HG02943 (cell line): ENCODE measurements at regions not wholly inside any gene's neighbourhood (a gene's known extent, or its start where the extent isn't known, plus 50 kb on each side); places are given as distances from the start of the nearest gene placed in this dataset.

ENCODE experiments used
- ATAC-seq: cut with Tn5 transposase; IDR thresholded peaks from one replicate; pipeline ENCODE4 v1.9.1; 2021; ENCODE audit warnings: mild to moderate bottlenecking, low read depth, moderate library complexity; ENCODE audit not compliant: unreplicated experiment

DNA sequence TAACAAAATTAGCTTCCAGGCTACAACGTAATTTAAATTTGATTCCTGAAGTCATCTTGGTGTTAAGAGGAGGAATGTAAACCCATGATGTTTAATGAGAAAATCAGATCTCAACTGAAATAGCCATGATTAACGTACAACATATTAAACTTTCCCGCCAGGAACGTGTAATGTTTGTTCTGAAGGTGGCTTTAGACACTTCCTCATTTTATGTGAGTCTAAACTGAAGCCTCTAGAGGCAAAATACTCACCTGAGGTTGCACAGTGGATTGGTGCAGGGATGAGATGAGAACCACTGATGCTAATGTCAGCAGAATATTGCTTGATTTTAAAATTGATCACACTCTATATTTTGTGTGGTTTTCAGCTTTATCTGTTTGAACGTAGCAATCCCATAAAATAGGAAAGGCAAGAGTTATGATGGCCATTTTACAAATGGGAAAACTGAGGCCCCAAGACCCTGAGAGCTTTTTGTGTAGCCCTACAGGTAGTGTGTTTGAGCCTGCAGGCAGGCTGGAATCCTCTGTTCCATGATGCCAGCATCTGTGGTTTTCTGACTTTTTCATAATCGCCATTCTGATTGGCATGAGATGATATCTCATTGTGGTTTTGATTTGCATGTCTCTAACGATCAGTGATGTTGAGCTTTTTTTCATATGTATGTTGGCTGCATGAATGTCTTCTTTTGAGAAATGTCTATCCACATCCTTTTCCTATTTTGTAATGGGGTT lies 243.7 kb upstream of the BMPER start:
- no peak for ATAC-seq

DNA sequence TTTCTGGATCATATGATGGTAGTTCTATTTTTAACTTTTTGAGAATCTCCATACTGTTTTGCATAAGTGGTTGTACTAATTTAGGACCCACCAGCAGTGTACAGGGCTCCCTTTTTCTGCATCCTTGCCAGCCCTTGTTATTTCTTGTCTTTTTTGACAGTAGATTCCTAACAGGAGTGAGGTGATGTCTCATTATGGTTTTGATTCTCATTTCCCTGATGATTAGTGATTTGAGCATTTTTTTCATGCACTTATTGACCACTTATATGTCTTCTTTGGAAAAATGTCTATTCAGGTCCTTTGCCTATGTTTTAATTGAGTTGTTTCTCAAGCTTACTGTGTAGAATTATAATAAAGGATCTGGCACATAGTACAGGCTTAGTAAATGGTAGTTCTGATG lies 238.8 kb upstream of the BMPER start:
- ATAC-seq: no peak

- ATAC-seq: no peak
Observed at GRCh38 chr7:33667196-33667595, 238.1 kb upstream of the BMPER start.

DNA sequence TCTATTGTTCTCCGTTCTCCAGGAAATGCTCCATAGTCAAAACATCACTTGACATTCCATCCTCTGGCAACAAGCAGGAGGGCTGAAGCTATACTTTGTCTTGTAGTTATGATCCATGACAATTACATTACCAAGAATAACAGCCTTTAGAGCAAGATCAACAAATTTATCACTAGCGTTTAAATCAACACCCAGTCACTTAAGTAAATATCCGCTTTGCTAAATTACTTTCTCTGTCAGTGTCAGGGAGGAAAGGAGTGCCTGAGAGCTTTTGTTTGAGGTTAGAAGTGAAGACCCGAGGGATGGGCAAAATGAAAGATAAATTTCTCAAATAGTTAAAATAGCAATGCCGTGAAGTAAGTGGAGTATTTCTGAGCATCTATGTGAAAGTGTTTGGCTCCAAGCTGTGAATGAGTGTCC lies 236.1 kb upstream of the BMPER start:
- ATAC-seq: no peak

DNA sequence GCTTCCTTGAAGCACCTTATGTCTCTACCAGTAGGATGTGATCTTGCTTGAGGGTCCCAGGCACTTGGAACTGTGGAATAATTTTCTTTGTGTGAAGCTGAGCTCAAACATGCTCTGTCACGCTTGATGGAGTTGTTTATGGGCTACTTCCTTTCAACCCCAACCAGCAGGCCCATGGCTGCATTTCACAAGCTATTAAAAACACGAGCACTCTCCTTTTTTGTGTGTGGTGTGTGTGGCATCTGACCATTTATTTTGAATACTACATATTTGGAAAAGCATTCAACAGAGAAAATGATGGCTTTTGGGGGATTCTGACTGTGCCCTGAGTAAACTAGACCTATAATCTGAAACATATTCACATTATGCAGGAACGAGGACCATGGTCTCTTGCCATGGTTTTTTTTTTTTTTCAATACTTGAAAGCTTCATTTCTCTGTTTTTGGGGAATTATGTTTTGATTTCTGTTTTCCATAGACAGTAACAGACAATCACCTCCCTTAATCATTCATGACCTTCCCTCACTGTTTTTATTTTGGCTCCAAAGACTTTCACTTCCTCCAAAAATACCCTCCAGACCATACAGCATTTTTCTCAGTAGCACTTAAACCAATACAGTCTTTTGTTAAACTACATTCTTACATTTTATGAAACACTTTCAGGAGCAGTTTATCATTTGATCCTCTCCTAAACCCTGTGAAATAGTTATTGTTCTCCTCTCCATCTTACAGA lies 233.6 kb upstream of the BMPER start:
- ATAC-seq: peak; percentile 67

- ATAC-seq: no peak
Observed at GRCh38 chr7:33673029-33673700, 232.2 kb upstream of the BMPER start.

DNA sequence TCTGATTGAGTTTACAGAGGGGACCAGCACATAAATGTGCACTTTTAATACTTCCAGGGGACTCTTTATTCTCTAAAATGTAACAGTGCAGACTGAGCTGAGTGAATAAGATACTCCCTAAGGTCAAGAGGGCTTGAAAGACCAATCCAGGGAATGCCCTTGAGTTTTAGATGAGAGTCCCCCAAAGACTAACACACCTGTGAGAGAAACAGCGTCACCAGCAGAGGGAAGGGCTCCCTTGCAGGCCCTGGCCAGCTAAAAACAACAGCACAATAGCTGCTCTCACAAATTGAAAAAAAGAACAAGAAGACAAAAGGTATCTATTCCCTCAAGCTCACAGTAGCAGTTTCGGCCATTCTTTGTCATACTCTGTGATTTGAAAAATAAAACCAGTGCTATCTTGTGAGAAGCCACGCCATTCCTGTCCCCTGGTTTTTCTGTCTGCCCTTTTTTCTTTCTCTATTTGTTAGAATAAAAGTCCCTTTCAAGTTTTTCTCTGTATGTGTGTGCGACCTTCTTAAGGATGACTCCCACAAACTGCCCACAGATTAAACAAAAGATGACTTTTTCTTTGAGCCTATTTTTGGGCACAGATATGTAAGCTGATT lies 230.4 kb upstream of the BMPER start:
- no peak for ATAC-seq

DNA sequence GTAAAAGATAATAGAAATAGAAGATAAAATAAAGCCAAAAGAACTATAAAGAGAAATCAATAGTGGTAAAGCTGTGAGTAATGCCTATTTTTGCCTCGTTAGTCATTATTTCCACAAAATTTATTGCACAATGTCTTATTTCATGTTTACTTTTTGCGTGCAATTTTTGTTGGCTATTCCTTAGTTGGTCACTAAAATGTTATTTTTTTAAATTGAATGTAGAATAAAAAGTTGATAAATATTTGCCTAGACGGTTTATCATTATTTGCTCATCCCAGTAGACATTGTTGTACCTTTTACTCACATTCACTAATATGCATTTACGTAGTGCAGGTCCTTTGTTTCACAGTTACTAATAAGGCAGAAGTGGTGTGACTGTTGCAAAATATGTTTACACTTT lies 227.8 kb upstream of the BMPER start:
- no peak for ATAC-seq

- no peak for ATAC-seq
Observed at GRCh38 chr7:33678569-33679335, 226.6 kb upstream of the BMPER start.

DNA sequence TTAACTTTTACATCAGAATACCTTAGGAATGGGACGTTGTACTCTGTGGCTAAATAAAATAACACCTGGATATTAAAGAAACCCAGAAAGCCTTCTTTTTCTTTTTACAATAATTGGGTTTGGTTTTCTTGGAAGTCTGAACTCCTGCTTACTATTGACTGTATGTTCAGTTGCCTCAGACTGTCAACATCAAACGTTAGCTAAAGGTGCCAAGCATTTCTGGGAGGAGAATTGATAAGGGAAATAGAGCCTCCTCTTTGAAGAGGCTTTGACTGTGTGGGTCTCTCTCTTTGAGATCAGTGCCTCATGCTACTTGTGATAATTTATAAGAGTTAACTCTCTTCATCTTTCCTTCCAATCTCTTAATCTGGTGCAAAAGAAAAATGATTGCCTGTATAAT lies 224.7 kb upstream of the BMPER start:
- ATAC-seq: no peak

GRCh38 chr7:33685503-33685902 lies 219.8 kb upstream of the BMPER start:
- no peak for ATAC-seq

GRCh38 chr7:33685981-33686683 lies 219.2 kb upstream of the BMPER start:
- ATAC-seq: no peak

DNA sequence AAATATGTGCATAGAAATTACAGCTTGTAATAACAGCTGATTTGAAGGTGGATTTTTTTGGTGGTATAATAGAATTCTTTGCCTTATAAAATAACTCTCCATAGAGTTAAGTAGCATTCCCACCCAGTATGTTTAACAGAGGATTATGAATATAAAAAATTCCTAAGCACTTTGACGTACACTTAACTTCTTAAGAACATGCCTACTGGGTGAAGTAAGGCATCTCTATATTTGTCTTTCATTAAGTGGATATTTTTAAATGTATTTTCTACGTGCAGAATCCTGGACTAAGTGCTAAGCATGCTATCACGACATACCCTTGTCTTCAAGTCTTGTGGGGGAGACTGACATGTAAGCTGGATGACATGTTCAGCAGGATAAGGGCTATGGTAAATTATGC lies 217.7 kb upstream of the BMPER start:
- no peak for ATAC-seq

- no peak for ATAC-seq
Observed at GRCh38 chr7:33691180-33691579, 214.2 kb upstream of the BMPER start.

- no peak for ATAC-seq
Observed at GRCh38 chr7:33692956-33693355, 212.4 kb upstream of the BMPER start.

- ATAC-seq: no peak
Observed at GRCh38 chr7:33694006-33694405, 211.3 kb upstream of the BMPER start.

DNA sequence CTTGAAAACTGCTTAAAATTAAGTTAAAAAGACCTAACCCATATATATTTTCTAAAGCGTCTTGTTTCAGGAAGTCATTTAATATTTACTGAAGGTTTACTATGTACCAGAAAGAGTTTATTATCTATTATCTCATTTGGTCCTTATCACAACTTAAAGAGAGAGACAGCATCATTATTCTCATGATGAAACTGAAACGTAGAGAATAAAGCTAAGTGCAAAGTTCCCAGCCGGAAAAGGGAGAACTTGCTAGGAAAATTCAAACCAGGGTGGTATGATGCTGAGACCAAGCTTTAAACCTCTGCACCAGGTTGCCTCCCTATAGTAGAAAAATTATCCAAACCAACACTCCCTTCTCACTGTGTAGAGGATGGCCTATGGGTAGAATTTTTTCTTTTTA lies 207.7 kb upstream of the BMPER start:
- no peak for ATAC-seq

GRCh38 chr7:33698041-33698440 lies 207.3 kb upstream of the BMPER start:
- no peak for ATAC-seq

DNA sequence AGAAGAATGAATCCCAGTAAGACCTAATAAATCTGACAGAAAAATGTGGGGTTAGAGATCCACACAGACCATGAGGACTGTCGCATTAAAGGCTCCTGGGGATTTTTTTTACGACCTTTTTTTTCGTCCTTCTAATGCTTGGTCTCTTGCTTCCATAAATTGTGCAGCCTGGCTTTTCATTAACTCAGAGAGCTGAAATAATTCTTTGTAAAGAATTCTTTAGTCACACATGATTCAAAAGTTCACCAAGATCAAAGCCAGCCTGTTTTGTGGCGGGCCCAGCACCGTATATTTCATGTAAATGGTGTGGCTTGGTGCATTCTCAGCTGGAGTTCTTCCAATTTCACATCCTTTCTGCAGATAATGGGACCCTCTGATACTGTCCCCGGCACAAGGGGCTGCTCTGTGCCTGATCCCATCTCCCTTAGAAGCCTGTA lies 206.6 kb upstream of the BMPER start:
- no peak for ATAC-seq
